HG03060 (cell line): ENCODE measurements at regions not wholly inside any gene's neighbourhood (a gene's known extent, or its start where the extent isn't known, plus 50 kb on each side); places are given as distances from the start of the nearest gene placed in this dataset.

Source experiments
- ATAC-seq: cut with Tn5 transposase; IDR thresholded peaks from one replicate; pipeline ENCODE4 v1.9.1; 2021; ENCODE audit warnings: low read depth, moderate number of reproducible peaks; ENCODE audit not compliant: unreplicated experiment

DNA sequence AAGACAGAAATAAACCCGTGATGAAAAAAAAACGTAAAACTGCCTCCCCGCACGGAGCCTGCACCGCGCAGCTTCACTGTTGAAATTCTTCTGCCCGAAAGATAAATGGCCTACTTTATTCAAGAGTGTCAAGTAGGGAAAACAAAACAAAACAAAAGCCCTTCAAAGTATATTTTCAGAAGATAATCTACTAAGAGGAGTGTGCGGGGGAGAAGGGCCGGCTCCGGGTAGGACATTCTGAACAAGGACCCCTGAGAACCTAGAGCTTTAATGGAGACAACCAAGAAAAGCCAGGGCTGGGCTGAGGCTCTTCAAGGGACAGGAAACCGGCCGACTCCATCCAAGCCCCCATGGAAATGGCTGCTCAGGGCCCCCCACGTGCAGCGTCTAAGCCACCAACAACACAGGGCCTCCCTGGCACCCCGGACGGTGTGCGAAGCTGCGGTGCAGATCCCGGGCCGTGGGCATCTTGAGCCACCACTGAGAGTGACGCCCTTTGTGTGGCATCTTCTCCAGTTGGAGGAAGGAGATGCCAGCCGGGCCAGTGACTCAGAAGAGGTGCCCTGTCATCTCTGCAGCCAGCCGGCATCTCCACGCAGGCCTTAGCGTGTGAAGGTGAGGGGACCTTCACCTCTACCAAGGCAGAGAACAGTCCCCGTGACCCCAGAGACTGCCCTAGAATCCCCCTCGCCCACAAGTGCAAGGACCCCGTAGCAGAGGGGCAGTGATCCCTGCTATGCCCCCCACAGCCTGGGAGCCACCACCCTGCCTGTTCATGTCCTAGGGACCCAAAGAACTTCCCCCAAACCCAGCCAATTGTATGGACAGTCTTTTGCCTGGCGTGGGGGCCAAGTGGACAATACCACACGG lies 250.8 kb downstream of the C16orf95 start:
- ATAC-seq, result no peak

GRCh38 chr16:87067003-87067556 lies 250.1 kb downstream of the C16orf95 start:
- no peak for ATAC-seq

DNA sequence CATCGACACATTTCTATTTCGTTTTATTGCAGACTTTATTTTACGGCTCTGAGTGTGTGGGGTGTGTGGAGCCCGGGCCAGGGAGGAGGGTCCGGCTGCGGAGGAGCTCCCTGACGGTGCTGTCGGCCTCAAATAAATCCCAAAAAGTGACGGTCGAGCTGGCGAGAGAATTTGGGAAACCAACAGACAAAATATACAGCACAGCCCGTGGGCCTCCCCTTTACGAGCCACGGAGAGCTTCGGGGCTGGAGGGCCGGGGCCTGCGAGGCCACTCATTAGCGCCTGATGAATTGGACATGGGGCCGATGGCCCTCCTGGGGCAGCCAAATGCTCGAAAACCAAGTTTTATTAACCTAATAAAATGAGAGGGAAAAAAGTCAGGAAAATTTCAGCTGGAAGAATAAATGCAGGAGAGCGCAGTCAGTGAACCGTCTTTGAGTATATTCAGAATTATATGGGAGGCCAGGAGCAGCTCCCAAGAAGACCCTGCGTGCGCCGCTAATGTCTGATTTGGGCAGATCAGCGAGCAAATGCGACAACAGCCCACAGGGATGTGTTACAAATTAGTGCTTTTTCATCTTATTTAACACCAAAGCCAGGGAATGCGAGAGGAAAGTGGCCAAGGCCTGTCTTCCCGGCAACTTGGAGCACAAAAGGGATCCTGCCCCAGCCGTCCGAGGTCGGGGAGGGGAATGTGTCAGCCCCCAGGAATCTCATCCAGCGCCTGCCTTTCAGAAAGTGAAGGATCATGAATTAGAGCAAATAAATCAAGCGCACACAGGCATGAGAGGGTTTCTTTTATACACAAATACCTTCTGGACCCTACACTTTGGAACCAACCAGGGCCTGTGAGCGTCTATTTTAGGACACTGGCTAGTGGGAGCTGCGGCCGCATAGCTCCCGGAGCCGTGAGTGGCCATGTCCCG lies 249.1 kb downstream of the C16orf95 start:
- ATAC-seq, result no peak

DNA sequence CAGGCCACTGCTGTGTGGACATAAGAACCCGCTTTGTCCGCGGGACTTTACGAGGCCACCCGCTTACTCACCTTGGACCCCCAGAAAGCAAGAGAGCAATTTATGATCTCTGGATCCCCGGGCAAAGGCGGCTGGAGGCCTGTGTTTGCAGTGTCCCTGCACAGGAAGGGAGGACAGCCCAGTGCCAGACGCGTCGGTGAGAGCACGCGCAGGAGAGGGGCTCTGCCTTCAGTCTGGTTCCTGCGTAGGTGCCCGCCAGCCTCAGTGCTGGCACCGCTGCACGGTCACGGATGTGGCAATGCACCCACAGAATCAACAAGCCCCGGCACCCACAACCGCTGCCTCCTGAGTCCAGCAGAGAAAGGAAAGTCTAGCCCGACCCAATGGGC lies 248.4 kb downstream of the C16orf95 start:
- no peak for ATAC-seq

GRCh38 chr16:87070657-87071056 lies 246.5 kb downstream of the C16orf95 start:
- ATAC-seq, result no peak

- no peak for ATAC-seq
Observed at GRCh38 chr16:87072101-87072500, 245.1 kb downstream of the C16orf95 start.

DNA sequence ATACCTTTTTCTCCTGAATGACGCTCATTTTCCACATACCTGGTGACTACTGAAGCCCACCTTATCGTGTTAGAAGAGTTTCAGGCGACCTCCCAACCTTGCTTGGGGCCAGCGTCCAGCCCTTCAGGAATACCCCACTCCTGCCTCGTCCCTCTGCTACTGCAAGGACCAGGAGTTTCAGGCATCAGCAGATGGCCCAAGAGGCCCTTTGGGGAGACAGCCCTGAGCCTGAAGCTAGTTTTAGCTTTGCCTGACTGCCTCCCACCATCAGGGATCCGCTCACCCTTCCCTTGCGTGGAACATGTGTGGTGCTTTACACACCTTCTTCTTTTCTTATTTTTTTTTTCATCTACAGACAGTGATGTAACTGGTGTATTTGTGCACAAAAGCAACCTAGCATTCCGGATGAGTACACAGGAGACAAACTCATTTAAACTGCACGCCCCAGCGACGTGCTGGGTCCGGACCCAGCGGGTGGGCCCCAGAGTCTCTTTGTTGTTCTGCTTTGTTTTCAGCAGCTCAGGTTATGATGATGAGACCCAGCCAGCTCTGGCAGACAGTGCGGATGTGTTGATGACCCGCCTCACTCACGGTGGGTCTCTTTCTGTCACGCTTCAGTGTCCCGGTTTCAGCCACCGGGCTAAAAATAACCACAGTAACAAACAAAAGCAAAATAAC lies 242.4 kb downstream of the C16orf95 start:
- ATAC-seq, result no peak

DNA sequence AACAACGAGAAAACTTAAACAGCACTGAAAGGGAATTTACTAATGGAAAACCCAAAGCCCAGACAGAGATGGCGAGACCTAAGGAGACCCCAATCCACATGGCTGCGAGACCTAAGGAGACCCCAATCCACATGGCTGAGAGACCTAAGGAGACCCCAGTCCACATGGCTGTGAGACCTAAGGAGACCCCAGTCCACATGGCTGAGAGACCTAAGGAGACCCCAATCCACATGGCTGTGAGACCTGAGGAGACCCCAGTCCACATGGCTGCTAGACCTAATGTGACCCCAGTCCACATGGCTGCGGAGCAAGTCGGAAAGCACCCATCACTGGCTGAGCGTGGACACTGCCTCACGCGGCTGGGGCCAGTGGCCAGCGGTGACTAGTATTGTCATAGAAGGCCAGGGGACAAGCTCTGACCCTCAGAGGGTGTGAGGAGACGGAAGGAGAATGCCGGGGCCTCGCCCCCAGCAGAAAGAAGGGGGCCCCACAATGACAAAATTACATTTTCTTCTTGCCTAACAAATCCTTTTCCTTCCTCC lies 241.8 kb downstream of the C16orf95 start:
- ATAC-seq, result no peak

GRCh38 chr16:87076331-87076949 lies 240.8 kb downstream of the C16orf95 start:
- ATAC-seq, result no peak

GRCh38 chr16:87076950-87077749 lies 240.0 kb downstream of the C16orf95 start:
- no peak for ATAC-seq

DNA sequence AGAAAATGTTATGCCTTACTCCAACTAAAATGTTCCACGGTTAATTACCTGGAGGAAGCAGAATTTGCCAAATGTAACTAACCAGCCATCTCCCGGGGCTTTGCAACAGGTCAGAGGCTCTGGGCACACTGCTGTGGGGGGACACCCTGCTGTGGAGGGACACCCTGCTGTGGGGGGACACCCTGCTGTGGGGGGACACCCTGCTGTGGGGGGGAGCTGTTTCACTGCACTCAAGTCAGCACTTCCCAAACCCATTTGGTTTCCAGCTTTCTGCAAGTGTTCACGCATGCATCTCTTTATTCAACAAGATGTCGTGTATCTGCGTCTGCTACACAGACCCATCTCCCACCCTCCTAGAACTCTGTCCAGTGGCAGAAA lies 239.5 kb downstream of the C16orf95 start:
- ATAC-seq, result no peak

DNA sequence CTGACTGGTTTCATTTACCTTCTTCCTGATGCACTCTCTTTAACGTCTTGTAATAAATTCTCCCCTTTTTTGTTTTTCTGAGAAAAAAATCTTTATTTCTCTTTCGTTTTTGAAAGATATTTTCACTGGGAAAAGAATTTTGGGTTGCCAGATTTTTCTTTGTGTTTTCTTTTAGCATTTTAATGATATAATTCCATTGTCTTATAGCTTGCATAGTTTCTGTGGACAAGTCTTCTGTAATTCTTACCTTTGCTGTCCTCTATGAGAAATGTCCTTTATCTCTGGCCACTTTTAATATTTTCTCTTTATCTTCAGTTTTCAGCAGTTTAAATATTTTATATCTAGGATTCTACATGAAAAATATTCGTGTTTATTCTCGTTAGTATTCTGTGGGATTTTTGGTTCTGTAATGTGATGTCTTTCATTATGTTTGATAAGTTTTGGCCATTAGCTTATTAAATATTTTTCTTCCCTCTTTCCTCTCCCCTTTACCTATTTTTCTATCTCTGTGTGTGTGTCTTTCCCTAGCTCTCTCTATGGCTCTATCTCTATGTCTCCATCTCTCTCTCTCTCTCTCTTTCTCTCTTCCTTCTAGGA lies 236.5 kb downstream of the C16orf95 start:
- ATAC-seq, result no peak

DNA sequence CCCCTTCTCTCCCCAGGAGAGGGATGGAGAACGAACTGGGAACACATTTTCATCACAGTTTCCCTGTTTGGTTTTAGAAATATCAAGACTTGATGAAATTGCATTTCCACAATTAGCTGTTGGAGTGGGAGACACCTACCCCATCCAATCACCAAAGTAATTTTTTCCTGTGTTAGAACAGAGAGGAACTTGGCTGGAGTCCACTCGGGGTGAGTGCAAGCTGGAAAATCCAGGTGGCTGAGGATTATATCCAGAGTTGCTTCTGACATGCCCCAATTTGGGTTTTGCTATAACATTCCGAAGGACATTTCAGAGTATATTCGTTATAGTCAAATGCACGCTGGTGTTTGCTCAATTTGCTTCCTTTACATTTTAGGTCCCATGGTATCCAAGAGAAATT lies 231.8 kb downstream of the C16orf95 start:
- ATAC-seq, result no peak

DNA sequence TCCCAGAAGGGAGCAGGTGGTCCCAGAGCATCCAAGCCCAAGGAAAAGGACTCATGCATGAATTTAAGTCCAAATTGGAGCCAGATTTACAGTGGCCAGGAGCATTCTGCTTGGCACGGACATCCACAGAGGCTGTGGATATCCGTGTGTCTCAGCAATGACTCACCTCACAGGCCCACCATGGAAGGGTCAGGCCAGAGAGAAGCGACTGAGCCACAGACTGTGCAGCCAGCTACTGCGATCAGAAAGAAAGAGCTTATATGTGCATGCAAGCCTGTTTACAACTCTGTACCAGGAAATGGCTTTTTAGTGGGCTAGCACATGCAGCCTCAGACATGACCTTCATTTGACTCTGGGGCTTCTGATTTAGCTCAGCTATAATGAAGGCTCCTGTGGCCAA lies 231.0 kb downstream of the C16orf95 start:
- ATAC-seq, result no peak

DNA sequence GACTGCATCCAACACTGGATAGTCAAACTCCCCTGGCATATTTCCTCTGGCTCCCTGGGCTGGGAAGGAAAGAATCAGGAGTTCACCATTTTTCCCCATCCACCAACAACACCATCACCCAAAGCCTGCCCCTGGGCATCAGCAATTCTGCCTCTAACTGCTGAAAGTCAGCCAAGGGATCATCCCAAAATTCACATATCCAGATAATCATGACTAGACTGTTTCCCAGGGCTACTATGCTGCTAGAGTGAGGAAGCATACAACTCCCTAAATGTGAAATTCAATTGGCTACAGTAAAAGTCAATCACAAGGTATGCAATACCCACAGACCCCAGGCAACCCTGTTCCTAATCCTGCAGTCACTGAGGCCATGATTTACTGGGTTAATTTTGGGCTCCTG lies 230.6 kb downstream of the C16orf95 start:
- ATAC-seq, result no peak

- ATAC-seq, result no peak
Observed at GRCh38 chr16:87092958-87093357, 224.2 kb downstream of the C16orf95 start.

GRCh38 chr16:87093804-87094555 lies 223.2 kb downstream of the C16orf95 start:
- no peak for ATAC-seq

GRCh38 chr16:87094556-87094865 lies 222.7 kb downstream of the C16orf95 start:
- ATAC-seq, result no peak
